Neuronal stem cell (in vitro differentiated cells): ENCODE measurements at regions not wholly inside any gene's neighbourhood (a gene's known extent, or its start where the extent isn't known, plus 50 kb on each side); places are given as distances from the start of the nearest gene placed in this dataset.

Experiments
- DNase-seq: peaks from one replicate; pipeline ENCODE4 v3.0.0-alpha.2; 2013; ENCODE audit warnings: low spot score
- H2AFZ ChIP-seq: one replicate; pipeline ENCODE4 v1.6.1; 2013; ENCODE audit warnings: mild to moderate bottlenecking, low read length, inconsistent platforms
- H2AK5ac ChIP-seq: 2 replicates; pipeline ENCODE4 v1.6.1; 2013; ENCODE audit warnings: low read depth, mild to moderate bottlenecking, inconsistent platforms, low read length, moderate library complexity, mixed read lengths
- H2BK120ac ChIP-seq: 2 replicates; pipeline ENCODE4 v1.6.1; 2013; ENCODE audit warnings: low read depth, mild to moderate bottlenecking, inconsistent platforms, low read length, moderate library complexity, mixed read lengths
- H2BK12ac ChIP-seq: one replicate; pipeline ENCODE4 v1.6.1; 2013; ENCODE audit warnings: low read length, inconsistent platforms
- H2BK15ac ChIP-seq: 2 replicates; pipeline ENCODE4 v1.6.1; 2013; ENCODE audit warnings: mild to moderate bottlenecking, low read length, inconsistent platforms, mixed read lengths
- H2BK5ac ChIP-seq: one replicate; pipeline ENCODE4 v1.6.1; 2013; ENCODE audit warnings: inconsistent platforms, mild to moderate bottlenecking, low read length, moderate library complexity
- H3K14ac ChIP-seq: one replicate; pipeline ENCODE4 v1.6.1; 2013; ENCODE audit warnings: low read length, inconsistent platforms
- H3K18ac ChIP-seq: 2 replicates; pipeline ENCODE4 v1.6.1; 2013; ENCODE audit warnings: low read length, inconsistent platforms
- H3K23ac ChIP-seq: 2 replicates; pipeline ENCODE4 v1.6.1; 2013; ENCODE audit warnings: low read depth, mild to moderate bottlenecking, mixed read lengths, low read length, inconsistent platforms; ENCODE audit not compliant: poor library complexity
- H3K27ac ChIP-seq: replicated peaks from 3 replicates; pipeline ENCODE4 v1.5.1; 2013; ENCODE audit warnings: low read length, inconsistent platforms
- H3K27me3 ChIP-seq, 3 experiments: 2 replicates each; pipeline ENCODE4 v1.6.1; 2013; ENCODE audit warnings: low read length in 3 of 3, mild to moderate bottlenecking in 2 of 3, inconsistent platforms in 1 of 3, low read depth in 1 of 3, mixed read lengths in 1 of 3, moderate library complexity in 1 of 3; ENCODE audit not compliant: control insufficient read depth in 3 of 3, insufficient read depth in 3 of 3
- H3K36me3 ChIP-seq, 2 donors: replicated peaks in 1 of 2; 2 replicates each; pipeline ENCODE4 v1.6.1; 2013; ENCODE audit warnings: low read length in 2 of 2; ENCODE audit not compliant: control insufficient read depth in 2 of 2, insufficient read depth in 2 of 2
- H3K4ac ChIP-seq: 2 replicates; pipeline ENCODE4 v1.6.1; 2013; ENCODE audit warnings: inconsistent platforms, mild to moderate bottlenecking, low read length, moderate library complexity
- H3K4me1 ChIP-seq, 2 donors: 1 replicate in 1 of 2; 2 replicates in 1 of 2; pipeline ENCODE4 v1.6.1; 2013; ENCODE audit warnings: low read length in 2 of 2, low read depth in 1 of 2; ENCODE audit not compliant: control insufficient read depth in 2 of 2, insufficient read depth in 1 of 2
- H3K4me2 ChIP-seq: one replicate; pipeline ENCODE4 v1.6.1; 2013; ENCODE audit warnings: mild to moderate bottlenecking, low read length, inconsistent platforms; ENCODE audit not compliant: insufficient read depth, poor library complexity, severe bottlenecking
- H3K4me3 ChIP-seq, 2 donors: 2 replicates each; pipeline ENCODE4 v1.5.1; 2013; ENCODE audit warnings: low read length in 2 of 2, mild to moderate bottlenecking in 2 of 2, inconsistent platforms in 1 of 2, moderate library complexity in 1 of 2
- H3K79me1 ChIP-seq: one replicate; pipeline ENCODE4 v1.6.1; 2013; ENCODE audit warnings: low read depth, mild to moderate bottlenecking, inconsistent platforms, low read length, moderate library complexity
- H3K9ac ChIP-seq: one replicate; pipeline ENCODE4 v1.6.1; 2013; ENCODE audit warnings: mild to moderate bottlenecking, low read depth, low read length, inconsistent platforms; ENCODE audit not compliant: poor library complexity
- H3K9me3 ChIP-seq, 2 donors: replicated peaks in 1 of 2; 2 replicates each; pipeline versions ENCODE3 to v1.6.1; 2013; ENCODE audit warnings: low read length in 2 of 2, mild to moderate bottlenecking in 2 of 2, inconsistent platforms in 1 of 2, low read depth in 1 of 2, mixed read lengths in 1 of 2, moderate library complexity in 1 of 2; ENCODE audit not compliant: control insufficient read depth in 2 of 2, insufficient read depth in 1 of 2
- H4K8ac ChIP-seq: one replicate; pipeline ENCODE4 v1.6.1; 2013; ENCODE audit warnings: low read depth, mild to moderate bottlenecking, inconsistent platforms, low read length, moderate library complexity
- H4K91ac ChIP-seq: one replicate; pipeline ENCODE4 v1.6.1; 2013; ENCODE audit warnings: low read length, low read depth, mild to moderate bottlenecking, inconsistent platforms; ENCODE audit not compliant: poor library complexity
- WGBS, 2 donors: extraction: QIAGEN DNeasy Blood & Tissue Kit; methylation state at CpG; one replicate each; pipeline ENCODE4 v1.1.7; 2013; ENCODE audit warnings: missing lambda C conversion rate in 2 of 2, mixed read lengths in 1 of 2; ENCODE audit not compliant: insufficient read length in 2 of 2, insufficient replicate concordance in 1 of 2; ENCODE audit errors: extremely low coverage in 2 of 2; 5-methylcytosine and 5-hydroxymethylcytosine counted together

GRCh38 chr2:145055651-145056050, 535.7 kb upstream of the ZEB2 start:
- Histone ChIP-seq H4K91ac (no peak overlapping the region), H3K79me1 (no peaks in the 10 kb centered on the region), H2BK120ac (no peak overlapping the region), H3K18ac (no peak overlapping the region), H3K4me3 (no peak overlapping the region), H4K8ac (no peak overlapping the region), H2AFZ (no peak overlapping the region), H3K4me1 (no peaks in the 10 kb centered on the region), H2BK5ac (no peak overlapping the region), H3K27me3 (no peaks in the 10 kb centered on the region), H3K9me3 (peaks cover 0 to 2% of the 10 kb centered on the region in 2 donors), H2BK12ac (no peak overlapping the region), H3K36me3 (no peaks in the 10 kb centered on the region), H3K4me2 (no peak overlapping the region), H3K14ac (no peak overlapping the region), H2BK15ac (no peak overlapping the region), H3K23ac (no peak overlapping the region), H3K27ac (no peak overlapping the region), H3K9ac (no peak overlapping the region), H2AK5ac (no peak overlapping the region), H3K4ac (no peak overlapping the region)
- DNase-seq, result no peak

DNA sequence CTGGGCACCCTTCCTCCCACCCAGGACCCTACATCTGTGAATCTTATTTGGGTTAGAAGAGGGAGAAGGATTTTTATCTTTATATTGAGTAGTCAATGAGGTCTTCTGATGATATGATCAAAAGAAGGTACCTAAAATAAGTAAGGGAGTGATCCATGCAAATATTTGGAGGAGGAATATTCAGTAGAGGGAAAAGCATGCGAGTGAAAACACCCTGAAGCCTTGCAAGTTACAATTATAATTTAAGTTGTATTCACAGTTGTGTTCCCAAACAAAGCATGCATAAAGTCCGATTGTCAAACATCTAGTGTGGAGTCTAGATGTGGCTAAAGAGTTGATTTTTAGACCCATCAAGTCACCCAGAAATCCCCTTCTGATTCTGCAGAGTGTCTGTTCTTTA, 530.2 kb upstream of the ZEB2 start:
- Histone ChIP-seq H3K4me2 (no peak overlapping the region), H3K4ac (no peak overlapping the region), H3K9ac (no peak overlapping the region), H2BK12ac (no peak overlapping the region), H4K8ac (no peak overlapping the region), H3K27ac (no peak overlapping the region), H2AK5ac (no peak overlapping the region), H3K14ac (no peak overlapping the region), H2AFZ (no peak overlapping the region), H2BK120ac (no peak overlapping the region), H3K23ac (no peak overlapping the region), H3K4me1 (peaks cover 0 to 2% of the 10 kb centered on the region in 2 donors), H2BK5ac (no peak overlapping the region), H3K4me3 (no peak overlapping the region), H3K36me3 (no peaks in the 10 kb centered on the region), H3K79me1 (no peaks in the 10 kb centered on the region), H2BK15ac (no peak overlapping the region), H4K91ac (no peak overlapping the region), H3K9me3 (no peaks in the 10 kb centered on the region), H3K27me3 (no peaks in the 10 kb centered on the region), H3K18ac (no peak overlapping the region)
- no peak for DNase-seq
- no CpG with 5 or more reads among the region's 2 CpGs for WGBS, 2 donors

DNA sequence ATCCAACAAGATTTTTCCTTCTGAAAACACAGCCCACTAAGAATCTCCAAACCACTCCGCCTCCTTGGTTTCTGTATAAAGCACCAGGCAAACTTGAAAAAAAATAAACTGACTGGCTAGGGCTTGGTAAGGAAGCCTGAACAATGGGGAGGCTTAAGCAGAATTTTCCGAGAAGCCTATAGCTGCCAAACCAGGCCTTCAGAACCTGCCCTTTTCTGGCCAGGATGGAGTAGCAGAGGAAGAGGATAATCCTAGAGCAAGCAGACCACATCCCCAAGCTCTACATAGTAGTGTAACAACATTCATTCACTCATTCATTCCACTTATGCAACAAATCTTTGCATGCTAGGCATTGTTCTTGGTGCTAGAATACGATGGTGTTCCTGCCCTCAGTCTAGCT, 529.6 kb upstream of the ZEB2 start:
- Histone ChIP-seq H2BK5ac (no peak overlapping the region), H3K9me3 (no peaks in the 10 kb centered on the region), H3K79me1 (no peaks in the 10 kb centered on the region), H2BK120ac (no peak overlapping the region), H3K4ac (no peak overlapping the region), H3K4me3 (no peak overlapping the region), H2BK12ac (no peak overlapping the region), H2AK5ac (no peak overlapping the region), H3K9ac (no peak overlapping the region), H3K27me3 (no peaks in the 10 kb centered on the region), H4K8ac (no peak overlapping the region), H4K91ac (no peak overlapping the region), H3K36me3 (no peaks in the 10 kb centered on the region), H2BK15ac (no peak overlapping the region), H3K14ac (no peak overlapping the region), H2AFZ (peak overlapping the region; percentile 17), H3K4me1 (peaks cover 0 to 2% of the 10 kb centered on the region in 2 donors), H3K23ac (no peak overlapping the region), H3K4me2 (no peak overlapping the region), H3K18ac (no peak overlapping the region), H3K27ac (no peak overlapping the region)
- no peak for DNase-seq
- no CpG with 5 or more reads among the region's 3 CpGs for WGBS, 2 donors

DNA sequence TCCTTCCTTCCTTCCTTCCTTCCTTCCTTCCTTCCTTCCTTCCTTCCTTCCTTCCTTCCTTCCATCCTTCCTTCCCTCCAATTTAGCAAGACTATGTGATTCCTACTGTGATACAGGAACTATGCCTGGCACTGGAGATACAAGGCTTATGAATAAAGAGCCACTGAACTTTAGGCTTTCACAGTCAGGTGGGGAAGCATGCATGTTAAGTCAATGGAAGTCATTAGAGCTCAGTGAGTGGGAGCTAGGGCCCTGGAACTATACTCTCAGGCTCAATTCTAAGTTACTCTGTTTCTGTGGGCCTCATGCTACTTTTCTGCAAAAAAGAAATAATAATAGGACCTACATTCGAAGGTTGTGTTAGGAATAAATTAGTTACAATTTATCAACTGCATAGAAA, 527.6 kb upstream of the ZEB2 start:
- DNase-seq, result no peak
- Histone ChIP-seq H3K23ac (no peak overlapping the region), H3K9ac (no peak overlapping the region), H3K79me1 (no peaks in the 10 kb centered on the region), H2BK15ac (no peak overlapping the region), H3K4ac (no peak overlapping the region), H2AFZ (no peak overlapping the region), H2BK120ac (no peak overlapping the region), H3K27ac (no peak overlapping the region), H3K18ac (no peak overlapping the region), H3K4me3 (no peak overlapping the region), H4K91ac (no peak overlapping the region), H2BK12ac (no peak overlapping the region), H3K4me2 (no peak overlapping the region), H3K9me3 (no peaks in the 10 kb centered on the region), H2BK5ac (no peak overlapping the region), H3K27me3 (no peaks in the 10 kb centered on the region), H3K4me1 (peaks cover 0 to 2% of the 10 kb centered on the region in 2 donors), H2AK5ac (no peak overlapping the region), H3K36me3 (no peaks in the 10 kb centered on the region), H4K8ac (no peak overlapping the region), H3K14ac (no peak overlapping the region)
- no CpG with 5 or more reads among the region's 1 CpG for WGBS, 2 donors
